NCI-H510A (cell line): ENCODE measurements at regions not wholly inside any gene's neighbourhood (a gene's known extent, or its start where the extent isn't known, plus 50 kb on each side); places are given as distances from the start of the nearest gene placed in this dataset.

Source experiments
- DNase-seq: peaks from one replicate; lab custom pipeline; 2025; lab: John Stamatoyannopoulos, UW

- DNase-seq = no peak
These were observed 478.5 kb downstream of the ADGRL2 start for GRCh38 chr1:82279241-82279640.

GRCh38 chr1:82273816-82274215 is 473.1 kb downstream of the ADGRL2 start:
- no peak for DNase-seq

GRCh38 chr1:82269431-82269830 is 468.7 kb downstream of the ADGRL2 start:
- no peak for DNase-seq

GRCh38 chr1:82268826-82269225 is 468.1 kb downstream of the ADGRL2 start:
- no peak for DNase-seq

GRCh38 chr1:82266351-82266750 is 465.6 kb downstream of the ADGRL2 start:
- DNase-seq = no peak

- DNase-seq = no peak
These were observed 464.7 kb downstream of the ADGRL2 start for GRCh38 chr1:82265436-82265835.

- DNase-seq = no peak
These were observed 464.1 kb downstream of the ADGRL2 start for GRCh38 chr1:82264802-82265201.

- DNase-seq = no peak
These were observed 462.7 kb downstream of the ADGRL2 start for GRCh38 chr1:82263396-82263795.

GRCh38 chr1:82260666-82261065 is 459.9 kb downstream of the ADGRL2 start:
- no peak for DNase-seq

GRCh38 chr1:82260051-82260450 is 459.3 kb downstream of the ADGRL2 start:
- DNase-seq = no peak

GRCh38 chr1:82258887-82259286 is 458.2 kb downstream of the ADGRL2 start:
- no peak for DNase-seq

- DNase-seq = no peak
These were observed 445.3 kb downstream of the ADGRL2 start for GRCh38 chr1:82246050-82246449.

GRCh38 chr1:82245345-82246014 is 444.7 kb downstream of the ADGRL2 start:
- DNase-seq = no peak

GRCh38 chr1:82240571-82240970 is 439.8 kb downstream of the ADGRL2 start:
- DNase-seq = no peak

GRCh38 chr1:82230667-82231066 is 429.9 kb downstream of the ADGRL2 start:
- DNase-seq = no peak

GRCh38 chr1:82227306-82228095 is 426.8 kb downstream of the ADGRL2 start:
- no peak for DNase-seq

GRCh38 chr1:82226186-82226505 is 425.4 kb downstream of the ADGRL2 start:
- peak; percentile 50 for DNase-seq

GRCh38 chr1:82225421-82226185 is 424.9 kb downstream of the ADGRL2 start:
- no peak for DNase-seq

GRCh38 chr1:82223091-82223490 is 422.4 kb downstream of the ADGRL2 start:
- DNase-seq = no peak

GRCh38 chr1:82221721-82222120 is 421.0 kb downstream of the ADGRL2 start:
- DNase-seq = no peak

- no peak for DNase-seq
These were observed 420.0 kb downstream of the ADGRL2 start for GRCh38 chr1:82220754-82221153.

GRCh38 chr1:82219841-82220240 is 419.1 kb downstream of the ADGRL2 start:
- no peak for DNase-seq

- DNase-seq = no peak
These were observed 418.1 kb downstream of the ADGRL2 start for GRCh38 chr1:82218846-82219245.
